ENCODE measurements at regions not wholly inside any gene's neighbourhood (a gene's known extent, or its start where the extent isn't known, plus 50 kb on each side); places are given as distances from the start of the nearest gene placed in this dataset.

- DNase-seq = no peak
These were observed 162.6 kb downstream of the RHOU start for GRCh38 chr1:228897901-228898300.

GRCh38 chr1:228898582-228898992 lies 163.3 kb downstream of the RHOU start:
- DNase-seq = no peak

- DNase-seq = no peak
These were observed 164.2 kb downstream of the RHOU start for GRCh38 chr1:228899421-228899956.

GRCh38 chr1:228900099-228900885 lies 165.0 kb downstream of the RHOU start:
- no peak for DNase-seq

GRCh38 chr1:228900886-228901392 lies 165.7 kb downstream of the RHOU start:
- DNase-seq = no peak

GRCh38 chr1:228901936-228902681 lies 166.8 kb downstream of the RHOU start:
- no peak for DNase-seq

- DNase-seq = peak; percentile 84
These were observed 167.6 kb downstream of the RHOU start for GRCh38 chr1:228902781-228903433.

- DNase-seq = no peak
These were observed 168.3 kb downstream of the RHOU start for GRCh38 chr1:228903434-228904071.

- no peak for DNase-seq
These were observed 168.9 kb downstream of the RHOU start for GRCh38 chr1:228904222-228904621.

- DNase-seq = no peak
These were observed 170.4 kb downstream of the RHOU start for GRCh38 chr1:228905701-228906101.

- no peak for DNase-seq
These were observed 171.1 kb downstream of the RHOU start for GRCh38 chr1:228906223-228906860.

- no peak for DNase-seq
These were observed 176.2 kb downstream of the RHOU start for GRCh38 chr1:228911225-228912210.

- DNase-seq = no peak
These were observed 178.5 kb downstream of the RHOU start for GRCh38 chr1:228913626-228914414.

- no peak for DNase-seq
These were observed 179.4 kb downstream of the RHOU start for GRCh38 chr1:228914700-228915099.

- no peak for DNase-seq
These were observed 182.1 kb downstream of the RHOU start for GRCh38 chr1:228917342-228917741.

GRCh38 chr1:228917755-228918154 lies 182.5 kb downstream of the RHOU start:
- no peak for DNase-seq

GRCh38 chr1:228918335-228918734 lies 183.1 kb downstream of the RHOU start:
- DNase-seq = no peak

- no peak for DNase-seq
These were observed 184.6 kb downstream of the RHOU start for GRCh38 chr1:228919914-228920313.

GRCh38 chr1:228920831-228921230 lies 185.6 kb downstream of the RHOU start:
- no peak for DNase-seq

GRCh38 chr1:228921481-228921880 lies 186.2 kb downstream of the RHOU start:
- no peak for DNase-seq
